H9 (cell line): ENCODE measurements at regions not wholly inside any gene's neighbourhood (a gene's known extent, or its start where the extent isn't known, plus 50 kb on each side); places are given as distances from the start of the nearest gene placed in this dataset.

Experiments
- DNase-seq: peaks from one replicate; pipeline ENCODE4 v3.0.0-alpha.2; 2017
- H2AFZ ChIP-seq: one replicate; pipeline ENCODE4 v1.6.1; 2013; ENCODE audit warnings: mild to moderate bottlenecking, low read length, control low read depth, moderate library complexity
- H2AK5ac ChIP-seq: 2 replicates; pipeline ENCODE4 v1.6.1; 2013; ENCODE audit warnings: low read length, control low read depth, mixed read lengths; ENCODE audit not compliant: insufficient read length
- H2BK120ac ChIP-seq: one replicate; pipeline ENCODE4 v1.6.1; 2013; ENCODE audit warnings: low read depth, mild to moderate bottlenecking, low read length, control low read depth, inconsistent platforms; ENCODE audit not compliant: poor library complexity, severe bottlenecking
- H2BK12ac ChIP-seq: 2 replicates; pipeline ENCODE4 v1.6.1; 2013; ENCODE audit warnings: low read length, control low read depth, mixed read lengths, low read depth; ENCODE audit not compliant: insufficient read length
- H2BK15ac ChIP-seq: 2 replicates; pipeline ENCODE4 v1.6.1; 2013; ENCODE audit warnings: low read depth, low read length, control low read depth
- H2BK20ac ChIP-seq: one replicate; pipeline ENCODE4 v1.6.1; 2013; ENCODE audit warnings: low read depth, mild to moderate bottlenecking, low read length, control low read depth, inconsistent platforms; ENCODE audit not compliant: poor library complexity, severe bottlenecking
- H2BK5ac ChIP-seq: 2 replicates; pipeline ENCODE4 v1.6.1; 2013; ENCODE audit warnings: low read length, control low read depth, mixed read lengths; ENCODE audit not compliant: insufficient read length
- H3K14ac ChIP-seq: 2 replicates; pipeline ENCODE4 v1.6.1; 2013; ENCODE audit warnings: low read length, control low read depth; ENCODE audit not compliant: insufficient read depth
- H3K18ac ChIP-seq: 2 replicates; pipeline ENCODE4 v1.6.1; 2013; ENCODE audit warnings: low read depth, mild to moderate bottlenecking, mixed read lengths, low read length, control low read depth; ENCODE audit not compliant: insufficient read length
- H3K23ac ChIP-seq: 2 replicates; pipeline ENCODE4 v1.6.1; 2013; ENCODE audit warnings: low read length, control low read depth, mixed read lengths, low read depth; ENCODE audit not compliant: insufficient read length
- H3K23me2 ChIP-seq: 2 replicates; pipeline ENCODE4 v1.6.1; 2013; ENCODE audit warnings: low read depth, mild to moderate bottlenecking, mixed read lengths, low read length, control low read depth; ENCODE audit not compliant: insufficient read length, poor library complexity, severe bottlenecking
- H3K27ac ChIP-seq: 2 replicates; pipeline ENCODE4 v1.5.1; 2013; ENCODE audit warnings: low read length, control low read depth, mixed read lengths, low read depth; ENCODE audit not compliant: insufficient read length
- H3K27me3 ChIP-seq: 2 replicates; pipeline ENCODE4 v1.6.1; 2013; ENCODE audit warnings: low read length, control low read depth, inconsistent platforms; ENCODE audit not compliant: insufficient read depth
- H3K4ac ChIP-seq: 2 replicates; pipeline ENCODE4 v1.6.1; 2013; ENCODE audit warnings: low read depth, mild to moderate bottlenecking, control low read depth, inconsistent platforms, low read length, moderate library complexity
- H3K4me1 ChIP-seq: 2 replicates; pipeline ENCODE4 v1.6.1; 2013; ENCODE audit warnings: low read length, control low read depth, inconsistent platforms; ENCODE audit not compliant: insufficient read depth
- H3K4me2 ChIP-seq: 2 replicates; pipeline ENCODE4 v1.6.1; 2013; ENCODE audit warnings: low read length, control low read depth, mixed read lengths; ENCODE audit not compliant: insufficient read length, insufficient read depth
- H3K56ac ChIP-seq: 2 replicates; pipeline ENCODE4 v1.6.1; 2013; ENCODE audit warnings: low read depth, mild to moderate bottlenecking, mixed read lengths, low read length, control low read depth; ENCODE audit not compliant: insufficient read length
- H3K79me1 ChIP-seq: 2 replicates; pipeline ENCODE4 v1.6.1; 2013; ENCODE audit warnings: low read depth, mild to moderate bottlenecking, moderate library complexity, low read length, control low read depth, inconsistent platforms; ENCODE audit not compliant: insufficient read depth, poor library complexity, severe bottlenecking
- H3K79me2 ChIP-seq: 2 replicates; pipeline ENCODE4 v1.6.1; 2013; ENCODE audit warnings: low read length, control low read depth, inconsistent platforms; ENCODE audit not compliant: insufficient read depth
- H3K9ac ChIP-seq: 2 replicates; pipeline ENCODE4 v1.6.1; 2013; ENCODE audit warnings: low read length, control low read depth, mixed read lengths; ENCODE audit not compliant: insufficient read length; ENCODE audit errors: extremely low read depth
- H3K9me3 ChIP-seq: one replicate; pipeline ENCODE4 v1.6.1; 2013; ENCODE audit warnings: low read depth, low read length, inconsistent platforms; ENCODE audit not compliant: control insufficient read depth
- H3T11ph ChIP-seq: one replicate; pipeline ENCODE4 v1.6.1; 2013; ENCODE audit warnings: mild to moderate bottlenecking, low read length, control low read depth, inconsistent platforms
- H4K20me1 ChIP-seq: one replicate; pipeline ENCODE4 v1.6.1; 2013; ENCODE audit not compliant: control insufficient read depth, insufficient read length, insufficient read depth
- H4K5ac ChIP-seq: 2 replicates; pipeline ENCODE4 v1.6.1; 2013; ENCODE audit warnings: low read depth, mild to moderate bottlenecking, mixed read lengths, low read length, control low read depth; ENCODE audit not compliant: insufficient read length
- H4K8ac ChIP-seq: replicated peaks from 2 replicates; pipeline ENCODE4 v1.6.1; 2013; ENCODE audit warnings: low read length, control low read depth, mixed read lengths, low read depth; ENCODE audit not compliant: insufficient read length
- H4K91ac ChIP-seq: 2 replicates; pipeline ENCODE4 v1.6.1; 2013; ENCODE audit warnings: low read depth, mild to moderate bottlenecking, moderate library complexity, mixed read lengths, low read length, control low read depth; ENCODE audit not compliant: insufficient read length
- H3K27ac Mint-ChIP-seq, 3 experiments: 2 replicates in 2 of 3; 3 replicates in 1 of 3; pipeline ENCODE4 v1.8.0; 2020 to 2021; ENCODE audit warnings: mixed read lengths in 3 of 3, mild to moderate bottlenecking in 1 of 3, moderate library complexity in 1 of 3
- H3K27me3 Mint-ChIP-seq: 2 replicates; pipeline ENCODE4 v1.8.0; 2021; ENCODE audit warnings: low read depth, mild to moderate bottlenecking, moderate library complexity, mixed read lengths
- H3K36me3 Mint-ChIP-seq, 3 experiments: 2 replicates in 2 of 3; 3 replicates in 1 of 3; pipeline ENCODE4 v1.8.0; 2020 to 2021; ENCODE audit warnings: low read depth in 3 of 3, mixed read lengths in 3 of 3; ENCODE audit not compliant: insufficient read depth in 1 of 3
- H3K4me1 Mint-ChIP-seq, 2 experiments: 2 replicates each; pipeline ENCODE4 v1.8.0; 2020; ENCODE audit warnings: mixed read lengths in 2 of 2
- H3K4me3 Mint-ChIP-seq, 2 experiments: 2 replicates in 1 of 2; 3 replicates in 1 of 2; pipeline ENCODE4 v1.8.0; 2020 to 2021; ENCODE audit warnings: mild to moderate bottlenecking in 2 of 2, mixed read lengths in 2 of 2, moderate library complexity in 1 of 2
- H3K9me3 Mint-ChIP-seq, 2 experiments: 2 replicates in 1 of 2; 3 replicates in 1 of 2; pipeline ENCODE4 v1.8.0; 2020; ENCODE audit warnings: mild to moderate bottlenecking in 2 of 2, mixed read lengths in 2 of 2, moderate library complexity in 1 of 2
- CTCF ChIP-seq: fragments of 200-600 bp; sonication (generic); conservative IDR thresholded peaks from 3 replicates; pipeline ENCODE4 v1.8.0; 2021; ENCODE audit warnings: antibody characterized with exemption, mild to moderate bottlenecking
- WGBS: extraction: QIAGEN DNeasy Blood & Tissue Kit; methylation state at CpG from one replicate; pipeline ENCODE4 v1.1.7; 2013; ENCODE audit warnings: missing lambda C conversion rate, low lambda C conversion rate, mixed read lengths; ENCODE audit not compliant: insufficient read length; ENCODE audit errors: extremely low coverage; 5-methylcytosine and 5-hydroxymethylcytosine counted together

- DNase-seq: no peak
- no peak overlapping the region for H2AFZ ChIP-seq
- WGBS: no CpG with 5 or more reads among the region's 7 CpGs
Observed at GRCh38 chr5:166188501-166189325, 2102.7 kb upstream of the WWC1 start.

More at GRCh38 chr5:166188501-166189325, 2102.7 kb upstream of the WWC1 start:
- Histone ChIP-seq H3K79me2 (no peaks in the 10 kb centered on the region), H2AK5ac (no peak overlapping the region), H3K23ac (no peak overlapping the region), H3K79me1 (no peaks in the 10 kb centered on the region), H3K27me3 (no peaks in the 10 kb centered on the region), H4K20me1 (no peaks in the 10 kb centered on the region), H3K4ac (no peak overlapping the region), H3K4me1 (no peaks in the 10 kb centered on the region), H2BK120ac (no peak overlapping the region), H4K91ac (no peak overlapping the region), H3K18ac (no peak overlapping the region), H2BK5ac (no peak overlapping the region), H3K4me2 (no peak overlapping the region), H3K27ac (no peak overlapping the region), H2BK20ac (no peak overlapping the region), H2BK12ac (no peak overlapping the region), H3K9me3 (no peaks in the 10 kb centered on the region), H3T11ph (no peak overlapping the region), H3K56ac (no peak overlapping the region), H3K9ac (no peak overlapping the region), H2BK15ac (no peak overlapping the region), H3K14ac (no peak overlapping the region), H4K5ac (no peak overlapping the region), H4K8ac (no peak overlapping the region), H3K23me2 (no peaks in the 10 kb centered on the region)
- no peaks in the 10 kb centered on the region for H3K4me1 Mint-ChIP-seq
- H3K27me3 Mint-ChIP-seq: no peaks in the 10 kb centered on the region
- no peak overlapping the region for H3K27ac Mint-ChIP-seq
- no peak overlapping the region for H3K4me3 Mint-ChIP-seq
- no peaks in the 10 kb centered on the region for H3K9me3 Mint-ChIP-seq
- no peak for TF ChIP-seq CTCF
- H3K36me3 Mint-ChIP-seq: no peaks in the 10 kb centered on the region
